VCaP (cell line): ENCODE measurements at regions not wholly inside any gene's neighbourhood (a gene's known extent, or its start where the extent isn't known, plus 50 kb on each side); places are given as distances from the start of the nearest gene placed in this dataset.

Experiments
- H3K27ac ChIP-seq: fragments of 450-650 bp; 2 replicates; pipeline ENCODE4 v1.5.1; 2017
- TF ChIP-seq, protein P1 (sequence below): fragments of 450-650 bp; conservative IDR thresholded peaks from 2 replicates; pipeline ENCODE4 v1.5.1; 2017; ENCODE audit warnings: mild to moderate bottlenecking, moderate library complexity

DNA sequence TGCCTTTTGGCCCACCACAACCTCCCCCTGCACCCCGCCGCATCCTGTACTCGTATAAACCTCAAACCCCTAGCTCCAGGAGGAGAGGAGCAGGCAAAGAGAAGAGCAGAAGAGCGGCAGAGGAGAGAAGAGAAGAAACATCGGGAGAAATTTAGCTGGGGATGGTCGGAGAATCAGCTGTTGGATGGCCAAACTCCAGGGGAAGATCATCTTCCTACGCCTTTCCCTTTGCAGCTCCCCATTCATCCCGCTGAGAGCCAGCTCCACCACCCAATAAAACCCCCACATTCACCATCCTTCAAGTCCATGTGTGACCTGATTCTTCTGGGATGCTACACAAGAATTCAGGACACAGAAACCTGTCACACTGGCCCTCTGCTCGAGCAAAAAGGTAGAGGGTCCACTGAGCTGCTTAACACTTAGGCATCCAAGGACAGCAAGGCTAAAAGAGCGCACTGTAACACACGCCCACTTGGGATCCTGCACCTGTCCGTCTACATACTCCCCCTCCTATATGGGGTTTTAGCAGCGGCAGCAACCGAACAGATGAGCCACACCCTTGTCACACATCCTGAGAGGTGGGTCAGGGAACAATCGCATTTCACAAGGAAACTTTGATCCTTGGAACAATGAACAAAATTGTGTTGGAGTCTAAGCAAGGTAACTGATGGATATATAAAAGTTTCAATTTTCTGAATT, 51.6 kb upstream of the MIR17HG start:
- TF ChIP-seq, protein P1, sequence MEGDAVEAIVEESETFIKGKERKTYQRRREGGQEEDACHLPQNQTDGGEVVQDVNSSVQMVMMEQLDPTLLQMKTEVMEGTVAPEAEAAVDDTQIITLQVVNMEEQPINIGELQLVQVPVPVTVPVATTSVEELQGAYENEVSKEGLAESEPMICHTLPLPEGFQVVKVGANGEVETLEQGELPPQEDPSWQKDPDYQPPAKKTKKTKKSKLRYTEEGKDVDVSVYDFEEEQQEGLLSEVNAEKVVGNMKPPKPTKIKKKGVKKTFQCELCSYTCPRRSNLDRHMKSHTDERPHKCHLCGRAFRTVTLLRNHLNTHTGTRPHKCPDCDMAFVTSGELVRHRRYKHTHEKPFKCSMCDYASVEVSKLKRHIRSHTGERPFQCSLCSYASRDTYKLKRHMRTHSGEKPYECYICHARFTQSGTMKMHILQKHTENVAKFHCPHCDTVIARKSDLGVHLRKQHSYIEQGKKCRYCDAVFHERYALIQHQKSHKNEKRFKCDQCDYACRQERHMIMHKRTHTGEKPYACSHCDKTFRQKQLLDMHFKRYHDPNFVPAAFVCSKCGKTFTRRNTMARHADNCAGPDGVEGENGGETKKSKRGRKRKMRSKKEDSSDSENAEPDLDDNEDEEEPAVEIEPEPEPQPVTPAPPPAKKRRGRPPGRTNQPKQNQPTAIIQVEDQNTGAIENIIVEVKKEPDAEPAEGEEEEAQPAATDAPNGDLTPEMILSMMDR, result no peak
- H3K27ac ChIP-seq, result no peak overlapping the region

DNA sequence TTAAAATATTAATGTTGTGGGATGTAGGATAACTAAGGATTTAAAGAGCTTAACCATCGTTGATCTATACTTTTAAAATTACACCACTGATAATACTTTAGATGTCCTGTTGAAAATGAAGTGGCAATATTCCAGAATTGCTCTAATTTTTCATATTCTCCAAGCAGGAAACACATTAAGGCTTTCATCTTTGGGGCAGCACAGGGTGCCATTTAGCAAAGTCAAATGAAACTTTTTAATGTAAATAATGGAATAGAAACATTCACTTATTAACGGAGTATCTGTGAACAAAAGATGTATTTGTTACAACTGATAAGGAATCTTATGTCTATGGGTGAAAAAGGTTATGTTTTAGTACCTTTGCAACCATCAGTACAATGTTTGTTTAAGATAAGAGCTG, 50.0 kb upstream of the MIR17HG start:
- H3K27ac ChIP-seq, result no peak overlapping the region
- TF ChIP-seq, protein P1, result no peak
